Bronchial epithelial cell (primary cell): ENCODE measurements at regions not wholly inside any gene's neighbourhood (a gene's known extent, or its start where the extent isn't known, plus 50 kb on each side); places are given as distances from the start of the nearest gene placed in this dataset.

Experiments used
- DNase-seq: peaks from one replicate; pipeline ENCODE4 v3.0.0-alpha.2; 2010; ENCODE audit warnings: low read depth
- FAIRE-seq: peaks from 2 replicates; lab custom pipeline; 2011; peaks lifted over from hg19 to GRCh38; lab: Jason Lieb, UNC
- H3K27me3 ChIP-seq: 2 replicates; pipeline ENCODE4 v1.5.1; 2011; ENCODE audit warnings: low read length; ENCODE audit not compliant: control insufficient read depth, insufficient read depth
- H3K36me3 ChIP-seq: 2 replicates; pipeline ENCODE4 v1.5.1; 2011; ENCODE audit warnings: low read length; ENCODE audit not compliant: control insufficient read depth, insufficient read depth
- H3K4me3 ChIP-seq: 2 replicates; pipeline ENCODE4 v1.5.1; 2011; ENCODE audit warnings: mild to moderate bottlenecking, low read depth, low read length, control low read depth
- CTCF ChIP-seq: IDR thresholded peaks from 2 replicates; pipeline ENCODE4 v1.5.1; 2011; ENCODE audit warnings: mild to moderate bottlenecking, moderate library complexity, low read length, control low read depth, inconsistent platforms; ENCODE audit not compliant: insufficient read depth, severe bottlenecking

- DNase-seq (peak; percentile 81), FAIRE-seq (no peak)
- no peak for TF ChIP-seq CTCF
- Histone ChIP-seq H3K27me3 (no peaks in the 10 kb centered on the region), H3K4me3 (no peak overlapping the region), H3K36me3 (no peaks in the 10 kb centered on the region)
Observed at GRCh38 chr5:13501176-13501575, 443.3 kb downstream of the DNAH5 start.

- DNase-seq (no peak), FAIRE-seq (no peak)
- Histone ChIP-seq H3K27me3 (no peaks in the 10 kb centered on the region), H3K4me3 (no peak overlapping the region), H3K36me3 (no peaks in the 10 kb centered on the region)
- no peak for TF ChIP-seq CTCF
Observed at GRCh38 chr5:13498279-13498678, 446.2 kb downstream of the DNAH5 start.

GRCh38 chr5:13488254-13488931 is 456.1 kb downstream of the DNAH5 start:
- no peak for FAIRE-seq
- H3K36me3 ChIP-seq = no peaks in the 10 kb centered on the region

DNA sequence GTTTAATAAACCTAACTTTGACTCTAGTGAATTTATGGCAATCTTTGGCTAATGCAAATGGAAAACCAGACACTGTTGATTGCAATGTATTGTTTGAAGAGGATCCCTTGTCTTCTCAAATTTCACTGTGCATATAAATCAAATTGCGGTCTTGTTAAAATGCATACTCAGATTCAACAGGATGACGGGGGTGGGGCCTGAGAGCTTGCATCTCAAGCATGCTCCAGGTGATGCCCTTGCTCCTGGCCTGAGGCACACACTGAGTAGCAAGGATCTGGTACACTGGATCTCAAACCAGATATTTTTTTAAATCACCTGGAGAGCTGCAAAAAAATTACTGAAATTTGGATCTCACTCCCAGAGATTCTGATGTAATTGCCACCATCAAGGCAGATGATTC is 463.7 kb downstream of the DNAH5 start:
- no peak for FAIRE-seq

More at GRCh38 chr5:13488254-13488931, 456.1 kb downstream of the DNAH5 start:
- Histone ChIP-seq H3K27me3 (no peaks in the 10 kb centered on the region), H3K4me3 (no peak overlapping the region)
- DNase-seq = no peak
- TF ChIP-seq CTCF = no peak

GRCh38 chr5:13478831-13479465 is 465.5 kb downstream of the DNAH5 start:
- TF ChIP-seq CTCF = peak; percentile 64
- DNase-seq (peak; percentile 64), FAIRE-seq (no peak)
- Histone ChIP-seq H3K4me3 (no peak overlapping the region), H3K27me3 (no peaks in the 10 kb centered on the region), H3K36me3 (no peaks in the 10 kb centered on the region)

More for the DNA sequence above, 463.7 kb downstream of the DNAH5 start:
- no peak for TF ChIP-seq CTCF
- H3K36me3 ChIP-seq = no peaks in the 10 kb centered on the region
- H3K27me3 ChIP-seq = no peaks in the 10 kb centered on the region
- no peak overlapping the region for H3K4me3 ChIP-seq
- DNase-seq = no peak
